Amniotic stem cell (primary cell): ENCODE measurements at regions not wholly inside any gene's neighbourhood (a gene's known extent, or its start where the extent isn't known, plus 50 kb on each side); places are given as distances from the start of the nearest gene placed in this dataset.
"Not testable (repeated sequence)": the region's sequence is repeated elsewhere in the genome, so short reads cannot be mapped to it uniquely, and the experiment has no call there.

Experiments used
- DNase-seq: peaks from one replicate; lab custom pipeline; 2025; lab: John Stamatoyannopoulos, UW

- no peak for DNase-seq
Measured at GRCh38 chr6:149127212-149127611, 190.3 kb upstream of the TAB2 start.

DNA sequence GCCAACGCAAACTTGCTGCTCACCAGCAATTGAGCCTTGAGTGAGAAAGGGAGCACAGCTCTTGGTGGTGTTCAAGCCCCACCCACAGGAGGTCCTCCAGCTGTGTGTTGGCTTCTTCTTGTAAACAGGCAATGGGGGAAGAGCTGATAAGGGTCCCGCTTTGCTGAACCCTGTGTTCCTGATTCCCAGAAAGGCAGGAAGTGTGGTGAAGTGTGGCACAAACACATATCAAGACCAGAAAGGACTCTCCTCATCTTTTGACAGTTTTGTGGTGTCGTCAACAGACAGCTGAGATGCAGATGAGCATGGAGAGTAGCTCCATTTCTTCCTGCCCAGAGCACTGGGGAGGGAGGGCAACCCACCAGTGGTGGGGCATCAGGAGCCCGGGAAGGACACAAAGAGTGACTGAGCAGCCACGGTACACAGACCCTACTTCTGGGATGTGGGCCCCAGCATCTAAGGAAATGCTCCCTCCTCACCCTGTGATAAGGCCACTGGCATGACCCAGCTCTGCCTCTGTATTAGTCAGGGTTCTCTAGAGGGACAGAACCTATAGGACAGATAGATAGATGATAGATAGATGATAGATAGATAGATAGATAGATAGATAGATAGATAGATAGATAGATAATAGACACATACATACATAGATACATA lies 188.9 kb upstream of the TAB2 start:
- no peak for DNase-seq

- peak; percentile 51 for DNase-seq
Measured at GRCh38 chr6:149129371-149130077, 188.0 kb upstream of the TAB2 start.

- DNase-seq = no peak
Measured at GRCh38 chr6:149130090-149130489, 187.4 kb upstream of the TAB2 start.

GRCh38 chr6:149130508-149130907 lies 187.0 kb upstream of the TAB2 start:
- no peak for DNase-seq

DNA sequence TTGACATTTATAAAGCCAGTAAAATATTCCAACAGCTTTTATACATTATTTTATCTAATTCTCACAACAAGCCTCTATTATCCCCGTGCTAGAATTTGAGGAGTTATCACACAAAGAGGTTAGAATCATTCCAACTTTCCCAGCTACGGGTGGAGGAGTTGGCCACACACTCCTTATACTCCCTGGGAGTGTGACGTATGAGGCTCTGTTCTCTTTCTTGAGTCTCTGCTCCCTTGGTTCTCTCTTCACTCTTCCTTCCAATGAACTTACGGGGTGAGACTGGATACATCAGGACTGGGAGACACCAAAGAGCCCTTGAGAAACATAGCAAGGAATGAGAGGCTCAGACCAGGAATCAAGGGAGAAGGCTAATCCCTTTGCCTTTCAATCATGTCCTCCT lies 185.6 kb upstream of the TAB2 start:
- no peak for DNase-seq

GRCh38 chr6:149132336-149132735 lies 185.2 kb upstream of the TAB2 start:
- DNase-seq = no peak

GRCh38 chr6:149134511-149134933 lies 183.0 kb upstream of the TAB2 start:
- DNase-seq = no peak

DNA sequence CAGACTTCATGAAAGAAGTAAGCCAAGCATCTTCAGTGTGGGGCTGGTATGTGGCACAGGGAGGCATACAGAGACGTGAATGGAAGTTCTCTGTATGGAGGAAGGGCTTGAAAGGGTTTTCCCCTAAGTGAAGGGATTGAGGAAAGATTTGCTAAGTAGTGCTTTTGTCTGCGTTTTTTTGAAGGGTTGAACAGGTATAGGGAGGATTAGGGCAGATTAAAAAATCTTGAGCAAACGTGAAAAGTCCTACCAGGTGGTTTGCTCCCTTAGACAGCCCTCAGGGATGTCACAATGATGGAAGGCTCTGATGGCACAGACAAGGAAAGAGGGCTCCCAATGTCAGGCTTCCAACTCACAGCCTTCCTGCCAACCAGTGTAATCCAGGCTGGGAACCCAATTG lies 181.7 kb upstream of the TAB2 start:
- DNase-seq = no peak

- DNase-seq = no peak
Measured at GRCh38 chr6:149136273-149136912, 181.1 kb upstream of the TAB2 start.

- DNase-seq = no peak
Measured at GRCh38 chr6:149136913-149137286, 180.6 kb upstream of the TAB2 start.

DNA sequence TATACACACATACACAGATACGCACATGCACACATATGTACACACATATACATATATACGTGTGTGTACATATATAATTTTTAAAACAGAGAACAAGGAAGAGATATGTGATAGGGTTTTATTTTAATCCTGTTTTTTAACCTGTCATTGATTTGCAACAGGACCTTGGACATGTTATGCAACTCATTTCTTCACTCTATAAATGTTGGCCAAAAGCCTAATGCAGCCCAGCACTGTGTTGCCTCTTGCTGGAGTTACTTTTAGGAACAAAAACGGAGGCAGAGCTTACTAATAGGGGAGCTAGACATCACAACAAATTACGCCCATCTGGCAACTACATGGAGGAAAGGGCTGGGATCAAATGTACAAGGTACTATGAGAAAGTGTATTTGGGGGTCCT lies 179.9 kb upstream of the TAB2 start:
- DNase-seq = no peak

GRCh38 chr6:149138089-149138488 lies 179.4 kb upstream of the TAB2 start:
- no peak for DNase-seq

DNA sequence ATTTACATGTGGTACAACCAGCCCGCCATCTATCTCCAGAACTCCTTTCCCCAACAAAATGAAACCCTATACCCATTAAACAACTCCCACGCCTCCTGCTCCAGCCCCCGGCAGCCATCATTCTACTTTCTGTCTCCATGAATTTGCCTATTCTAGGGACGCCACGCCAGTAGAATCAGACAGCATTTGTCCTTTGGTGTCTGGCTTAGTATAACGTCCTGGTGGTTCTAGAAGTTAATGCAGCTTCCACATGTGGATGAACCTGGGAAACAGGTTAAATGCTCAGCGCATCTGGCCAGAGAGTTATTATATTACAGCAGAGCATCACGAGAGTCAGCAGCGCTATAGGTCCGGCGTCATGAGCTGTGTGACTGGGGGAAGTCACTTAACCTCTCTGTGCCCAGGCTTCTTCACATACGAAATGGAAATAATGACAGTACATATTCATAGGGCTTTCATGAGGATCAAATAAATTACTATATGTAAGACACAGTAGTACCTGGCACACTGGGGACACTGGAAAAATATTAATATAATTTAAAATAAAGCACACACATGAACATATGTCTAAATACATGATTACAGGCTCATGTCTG lies 178.7 kb upstream of the TAB2 start:
- DNase-seq = no peak

GRCh38 chr6:149139782-149140136 lies 177.8 kb upstream of the TAB2 start:
- DNase-seq = no peak

- DNase-seq = no peak
Measured at GRCh38 chr6:149140137-149140909, 177.2 kb upstream of the TAB2 start.

- no peak for DNase-seq
Measured at GRCh38 chr6:149140910-149141290, 176.6 kb upstream of the TAB2 start.

DNA sequence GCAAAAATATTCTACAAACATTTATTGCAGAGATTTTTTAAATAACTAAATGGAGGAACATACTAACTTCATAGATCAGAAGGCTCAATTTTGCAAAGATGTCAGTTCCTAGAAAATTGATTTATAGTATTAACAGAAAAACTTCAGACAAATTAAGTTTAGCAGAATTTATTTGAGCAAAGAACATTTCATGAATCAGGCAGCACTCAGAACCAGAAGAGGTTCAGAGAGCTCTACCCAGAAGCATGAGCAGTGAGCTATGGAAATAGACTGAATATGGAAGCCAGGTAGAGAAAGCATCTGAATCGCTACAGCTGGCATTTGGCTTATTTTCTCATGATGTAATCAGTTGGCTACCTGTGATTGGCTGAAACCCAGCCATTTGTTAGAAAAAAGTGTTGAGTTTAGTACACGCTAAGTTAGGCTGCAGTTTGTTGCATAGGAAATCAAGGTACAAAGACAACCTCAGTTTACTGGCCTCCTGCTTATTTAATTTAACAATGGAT lies 174.5 kb upstream of the TAB2 start:
- no peak for DNase-seq

DNA sequence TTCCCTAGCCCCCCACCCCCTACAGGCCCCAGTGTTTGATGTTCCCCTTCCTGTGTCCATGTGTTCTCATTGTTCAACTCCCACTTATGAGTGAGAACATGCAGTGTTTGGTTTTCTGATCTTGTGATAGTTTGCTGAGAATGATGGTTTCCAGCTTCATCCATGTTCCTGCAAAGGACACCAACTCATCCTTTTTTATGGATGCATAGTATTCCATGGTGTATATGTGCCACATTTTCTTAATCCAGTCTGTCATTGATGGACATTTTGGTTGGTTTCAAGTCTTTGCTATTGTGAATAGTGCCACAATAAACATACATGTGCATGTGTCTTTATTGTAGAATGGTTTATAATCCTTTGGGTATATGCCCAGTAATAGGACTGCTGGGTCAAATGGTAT lies 171.7 kb upstream of the TAB2 start:
- not testable (repeated sequence) for DNase-seq

- no peak for DNase-seq
Measured at GRCh38 chr6:149147195-149147594, 170.3 kb upstream of the TAB2 start.

DNA sequence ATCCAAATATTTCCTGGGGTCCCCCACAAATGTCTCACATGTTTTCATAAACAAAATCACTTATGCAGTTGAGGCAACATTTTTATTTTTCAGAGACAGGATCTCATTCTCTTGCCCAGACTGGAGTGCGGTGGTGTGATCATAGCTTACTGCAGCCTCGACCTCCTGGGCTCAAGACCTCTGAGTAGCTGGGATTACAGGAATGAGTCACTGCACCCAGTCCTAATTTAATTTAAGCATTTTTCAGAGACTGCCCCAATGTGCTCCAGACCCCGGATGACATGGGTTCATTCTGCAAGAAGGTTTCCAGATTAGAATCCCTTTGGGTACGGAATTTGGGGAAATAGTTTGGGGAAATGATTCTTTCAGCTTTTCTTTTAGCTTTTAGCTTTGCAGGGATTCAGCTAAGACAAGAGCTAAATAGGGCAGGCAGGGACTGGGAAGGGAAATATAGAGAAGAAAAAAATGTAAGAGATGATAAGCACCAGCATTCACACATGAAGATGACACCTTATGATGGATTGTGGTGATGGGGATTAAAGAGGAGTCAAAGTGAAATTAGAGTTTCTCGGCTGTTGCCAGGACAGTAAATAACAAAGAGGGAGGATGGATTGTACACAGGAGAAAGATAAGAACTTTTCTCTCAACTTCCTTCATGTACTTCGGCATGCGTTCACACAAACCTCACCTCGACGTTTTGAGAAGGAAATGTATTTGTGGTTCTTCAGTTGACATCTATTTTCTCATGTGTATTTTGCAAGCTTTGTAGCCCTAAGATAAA lies 169.4 kb upstream of the TAB2 start:
- no peak for DNase-seq
